ENCODE measurements at regions not wholly inside any gene's neighbourhood (a gene's known extent, or its start where the extent isn't known, plus 50 kb on each side); places are given as distances from the start of the nearest gene placed in this dataset.

DNA sequence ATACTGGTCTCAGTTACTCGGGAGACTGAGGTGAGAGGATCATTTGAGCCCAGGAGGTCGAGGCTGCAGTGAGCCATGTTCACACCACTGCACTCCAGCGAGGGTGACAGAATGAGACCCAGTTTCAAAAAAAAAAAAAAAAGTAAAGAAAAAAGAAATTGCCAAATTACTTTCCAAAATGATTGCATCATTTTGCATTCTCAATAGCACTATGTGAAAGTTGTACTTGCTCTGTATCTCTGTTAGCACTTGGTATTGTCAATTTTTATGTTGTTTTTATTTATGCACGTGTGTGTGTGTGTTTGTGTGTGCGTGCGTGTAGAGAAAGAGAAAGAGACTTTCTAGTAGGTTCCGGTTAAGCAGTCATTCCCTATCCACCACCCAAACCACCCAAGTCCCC, 328.4 kb downstream of the RAB3C start:
- DNase-seq: no peak

DNA sequence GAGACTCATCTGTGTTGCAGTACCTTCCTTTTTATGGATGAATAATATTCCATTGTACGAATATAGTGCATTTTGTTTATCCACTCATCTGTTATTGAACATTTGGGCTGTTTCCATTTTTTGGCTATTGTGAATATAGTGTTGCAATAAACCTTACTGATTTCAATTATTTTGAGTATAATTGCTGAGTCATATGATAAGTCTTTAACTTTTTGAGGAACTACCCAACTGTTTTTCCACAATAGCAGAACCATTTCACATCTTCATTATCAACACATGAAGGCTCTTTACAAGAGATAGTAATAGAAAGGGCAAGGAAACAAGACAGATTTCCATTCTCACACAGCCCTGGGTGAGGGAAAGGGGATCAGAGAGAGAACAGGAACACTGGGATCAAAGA, 329.2 kb downstream of the RAB3C start:
- DNase-seq: peak in 1 of 2 donors; percentile 68

DNA sequence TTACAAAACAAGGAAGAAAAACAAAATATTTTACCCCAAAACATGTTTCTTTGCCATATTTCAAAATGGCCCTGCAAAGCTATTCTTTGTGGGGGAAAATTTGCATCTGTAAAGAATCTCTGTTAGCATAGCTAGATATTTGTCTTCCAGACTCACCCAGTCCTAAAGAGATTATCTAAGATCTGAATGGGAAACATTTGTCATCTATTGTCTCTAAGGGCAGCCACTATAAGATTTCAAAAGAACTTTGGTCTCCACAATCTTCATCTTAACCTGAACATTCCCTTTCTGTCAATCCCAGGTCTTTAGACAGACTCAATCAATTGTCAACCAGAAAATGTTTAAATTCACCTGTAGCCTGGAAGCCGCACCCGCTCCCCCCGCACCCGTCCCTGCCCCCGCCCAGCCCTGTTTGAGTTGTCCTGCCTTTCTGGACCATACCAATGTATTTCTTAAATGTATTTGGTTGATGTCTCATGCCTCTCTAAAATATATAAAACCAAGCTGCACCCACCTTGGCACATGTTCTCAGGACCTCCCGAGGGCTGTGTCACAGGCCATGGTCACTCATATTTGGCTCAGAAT, 330.6 kb downstream of the RAB3C start:
- DNase-seq: no peak

DNA sequence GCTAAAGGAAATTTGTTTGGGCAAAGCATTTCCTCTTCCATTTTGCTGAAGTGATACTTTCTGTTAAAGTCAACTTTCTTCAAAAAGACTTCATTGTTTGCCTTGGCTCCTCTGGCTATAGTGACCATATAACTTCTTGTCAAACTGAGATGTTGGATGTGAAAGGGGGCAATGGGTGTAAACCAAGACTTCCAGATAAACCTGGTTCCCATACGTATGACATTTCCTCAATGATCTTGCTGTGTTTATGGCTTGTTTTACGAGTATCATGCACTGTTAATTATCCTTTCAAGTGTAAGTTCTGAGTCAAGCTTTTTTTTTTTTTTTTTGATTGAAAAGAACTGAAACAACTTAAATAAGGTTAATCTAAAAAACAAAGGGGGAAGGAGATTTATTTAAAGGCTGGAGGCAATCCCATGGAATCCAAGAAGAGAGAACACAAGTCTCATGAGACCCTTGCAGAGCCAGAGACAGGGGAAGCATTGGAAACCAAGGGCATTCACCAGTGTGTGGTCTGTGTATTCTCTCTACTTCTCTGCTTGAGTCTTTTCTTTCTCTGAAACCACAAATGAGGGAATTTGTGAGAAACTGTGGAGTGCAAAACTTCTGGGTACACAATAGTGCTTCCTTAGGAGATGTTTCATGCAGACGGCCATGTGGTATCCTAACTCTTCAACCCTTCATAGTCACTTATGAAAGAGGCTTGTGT, 335.3 kb downstream of the RAB3C start:
- DNase-seq: no peak
